ENCODE measurements at regions not wholly inside any gene's neighbourhood (a gene's known extent, or its start where the extent isn't known, plus 50 kb on each side); places are given as distances from the start of the nearest gene placed in this dataset.

DNA sequence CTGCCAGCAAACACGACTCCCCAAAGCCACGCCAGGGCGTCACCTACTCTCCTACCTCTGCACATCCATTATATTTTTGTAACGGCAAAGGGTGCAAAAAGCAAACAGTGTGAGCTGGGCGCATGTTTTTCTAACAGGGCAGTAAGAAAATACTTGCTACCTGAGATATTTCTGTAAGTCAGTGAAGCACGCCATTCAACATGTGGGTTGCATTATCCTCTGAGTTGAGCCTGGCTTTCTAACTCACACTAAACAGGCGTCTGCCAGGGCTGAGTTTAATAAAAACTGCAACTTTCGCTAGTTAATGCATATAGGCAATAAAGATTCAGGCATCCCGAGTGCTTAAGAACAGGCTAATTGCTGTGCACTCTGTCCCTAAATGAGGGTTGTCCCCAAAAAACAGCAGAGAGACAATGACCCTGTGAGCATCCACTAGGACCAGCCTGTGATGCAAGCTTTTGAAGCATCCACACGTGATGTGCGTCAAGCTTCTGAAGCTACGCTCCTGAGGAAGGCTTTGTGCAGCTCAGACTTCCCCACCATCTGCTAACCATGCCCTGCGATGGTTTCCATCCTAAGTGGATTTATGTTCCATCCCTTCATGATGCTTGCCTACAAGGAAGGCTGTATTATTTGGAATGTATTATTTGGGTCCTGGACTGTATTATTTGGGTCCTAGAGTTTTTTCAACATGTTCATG is 70.0 kb upstream of the SIM2 start:
- no peak for DNase-seq (ENCODE audit: low read depth in 2 of 2)

DNA sequence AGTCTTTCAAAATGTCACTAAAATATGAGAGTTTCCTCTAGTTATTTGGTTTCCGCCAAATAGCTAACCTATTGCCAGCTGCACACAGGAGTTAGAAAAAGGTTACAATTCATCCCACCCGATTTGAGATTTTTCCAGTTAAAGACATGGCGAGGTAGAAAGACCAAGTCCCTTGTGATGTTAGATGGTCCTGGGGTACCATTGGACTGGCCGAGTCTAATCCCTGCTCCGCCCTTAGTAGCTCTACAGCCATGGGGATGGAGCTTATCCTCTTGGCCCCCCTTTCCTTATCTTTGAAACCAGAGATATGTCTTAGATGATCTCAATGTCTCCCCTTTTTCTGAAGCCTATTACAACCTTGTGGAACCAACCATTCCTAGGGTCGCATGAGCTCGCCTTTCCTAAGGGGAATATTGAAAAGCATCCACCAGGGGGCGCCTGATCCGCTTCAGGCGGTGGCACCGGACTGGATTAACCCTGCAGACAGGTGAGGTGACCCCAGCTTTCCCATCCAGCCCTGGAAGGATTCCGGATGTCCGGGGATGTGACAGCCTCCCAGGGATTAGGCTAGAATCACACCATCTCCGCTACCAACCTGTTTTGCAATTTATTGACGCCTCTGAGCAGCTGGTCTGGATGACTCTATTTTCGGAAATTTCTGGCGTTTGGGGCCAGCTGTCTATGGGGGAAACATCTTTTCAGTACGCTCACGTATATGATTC is 68.3 kb upstream of the SIM2 start:
- DNase-seq (ENCODE audit: low read depth in 2 of 2), result peak; percentile 36 to 58

DNA sequence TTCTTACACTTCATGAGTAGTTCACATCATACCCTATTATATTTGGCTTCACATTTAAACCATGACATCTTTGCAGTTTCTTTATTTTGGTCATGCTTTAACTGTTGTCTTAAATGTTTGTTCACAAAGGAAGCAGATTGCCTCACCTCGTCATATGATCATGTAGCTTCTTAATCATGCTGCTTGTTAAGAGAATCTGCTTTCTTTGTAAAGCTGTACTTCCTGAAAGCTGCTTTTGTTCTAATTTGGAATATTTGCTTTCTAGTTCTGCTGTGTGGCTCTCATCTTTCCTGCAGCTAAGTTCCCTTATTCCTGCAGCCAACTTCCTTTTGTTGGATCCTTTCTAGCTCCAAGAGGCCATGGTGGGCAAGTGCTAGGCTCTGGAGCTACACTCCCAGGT is 62.9 kb upstream of the SIM2 start:
- DNase-seq (ENCODE audit: low read depth in 2 of 2), result no peak

DNA sequence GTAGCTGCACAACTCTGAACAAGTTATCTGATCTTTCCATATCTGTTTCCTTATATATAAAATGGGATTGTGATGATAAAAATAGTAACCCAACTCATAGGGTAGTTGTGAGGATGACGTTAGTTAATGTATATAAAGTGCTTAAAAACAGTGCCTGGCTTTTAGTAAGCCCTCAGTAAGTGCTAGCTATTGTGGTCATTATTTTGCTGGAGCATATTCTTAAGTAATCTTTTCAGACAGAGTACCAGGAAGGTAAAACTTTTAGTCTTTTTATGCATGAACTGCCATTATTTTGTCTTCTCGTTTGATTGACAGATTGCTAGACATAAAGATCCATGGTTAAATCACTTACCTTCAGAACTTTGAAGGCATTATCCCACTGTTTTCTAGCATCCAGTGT is 62.5 kb upstream of the SIM2 start:
- no peak for DNase-seq (ENCODE audit: low read depth in 2 of 2)

DNA sequence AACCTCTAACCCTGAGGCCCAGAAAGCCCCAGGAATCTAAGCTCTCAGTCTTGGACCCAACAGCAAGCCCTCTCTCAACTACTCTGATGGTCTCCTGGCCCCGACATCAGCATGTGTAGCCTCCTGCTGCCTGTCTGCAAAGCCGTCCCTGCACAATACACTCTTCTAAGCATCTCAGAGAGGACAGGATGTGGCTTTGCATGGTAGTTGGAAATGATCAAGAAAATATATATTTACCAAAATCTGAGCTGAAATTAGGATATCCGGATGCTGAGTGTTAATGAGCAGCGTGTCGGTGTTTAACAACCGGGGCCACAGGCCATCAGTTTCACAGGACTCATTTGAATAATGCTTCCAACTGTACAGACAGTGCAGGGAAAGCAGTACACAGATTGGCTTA is 59.1 kb upstream of the SIM2 start:
- no peak for DNase-seq (ENCODE audit: low read depth in 2 of 2)

DNA sequence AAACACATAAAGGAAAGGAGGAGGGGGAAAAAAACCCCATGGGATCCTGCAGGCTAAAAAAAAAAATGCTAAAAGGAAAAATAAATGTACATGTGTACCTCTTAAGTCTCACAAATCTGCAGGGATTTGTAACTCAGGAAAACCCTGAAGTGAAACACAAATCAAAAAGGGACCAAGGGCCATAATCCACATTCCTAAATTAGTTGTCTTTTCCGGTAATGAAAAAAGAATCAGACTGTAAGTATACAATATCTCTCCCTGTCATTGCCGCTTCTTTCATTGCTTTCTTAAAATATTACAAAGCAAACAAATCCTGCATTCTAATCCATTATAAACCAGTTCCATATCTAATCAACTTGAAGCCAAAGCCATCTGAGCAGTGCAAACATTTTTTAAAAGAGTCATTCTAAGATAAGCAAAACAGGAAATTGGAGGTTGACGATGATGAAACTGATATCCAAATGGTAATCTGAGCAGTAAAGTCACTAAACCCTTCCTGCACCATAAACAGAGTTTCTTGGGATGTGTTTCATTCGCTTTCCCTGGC is 58.7 kb upstream of the SIM2 start:
- no peak for DNase-seq (ENCODE audit: low read depth in 2 of 2)

DNA sequence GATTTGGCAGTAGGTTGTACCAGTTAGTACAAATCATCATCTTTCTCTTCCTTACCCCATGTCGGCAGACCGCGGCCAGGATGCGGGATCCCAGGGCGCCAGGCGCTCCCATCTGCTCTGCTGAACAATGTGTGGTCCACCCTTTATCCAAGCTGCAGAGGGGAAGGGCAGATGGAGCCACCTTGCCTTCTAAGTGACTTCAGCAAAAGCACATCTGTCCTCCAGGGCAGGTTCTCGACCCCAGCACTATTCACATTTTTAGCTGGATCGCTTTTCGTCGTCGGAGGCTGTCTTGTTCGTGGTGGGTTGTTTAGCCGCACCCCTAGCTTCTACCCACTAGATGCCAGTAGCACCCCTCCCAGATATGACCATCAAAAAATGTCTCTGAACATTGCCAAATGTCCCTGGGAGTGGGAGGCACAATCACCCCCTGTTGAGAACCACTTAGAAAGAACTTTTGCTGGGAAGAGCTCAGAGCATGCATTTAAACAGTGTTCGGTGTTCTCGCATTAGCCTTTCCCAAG is 58.1 kb upstream of the SIM2 start:
- no peak for DNase-seq (ENCODE audit: low read depth in 2 of 2)

DNA sequence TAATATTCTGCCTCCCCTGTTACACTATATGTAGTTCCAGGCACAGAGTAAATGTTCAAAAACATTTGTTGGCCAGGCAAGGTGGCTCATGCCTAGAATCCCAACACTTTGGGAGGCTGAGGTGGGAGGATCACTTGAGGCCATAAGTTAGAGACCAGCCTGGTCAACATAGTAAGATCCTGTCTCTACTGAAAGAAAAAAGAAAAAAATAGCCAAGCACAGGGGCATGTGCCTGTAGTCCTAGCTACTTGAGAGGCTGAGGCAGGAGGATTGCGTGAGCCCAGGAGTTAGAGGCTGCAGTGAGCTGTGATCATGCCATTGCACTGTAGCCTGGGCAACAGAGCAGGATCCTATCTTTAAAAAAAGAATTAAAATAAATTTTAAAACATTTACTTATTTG is 57.6 kb upstream of the SIM2 start:
- DNase-seq (ENCODE audit: low read depth in 2 of 2), result no peak

DNA sequence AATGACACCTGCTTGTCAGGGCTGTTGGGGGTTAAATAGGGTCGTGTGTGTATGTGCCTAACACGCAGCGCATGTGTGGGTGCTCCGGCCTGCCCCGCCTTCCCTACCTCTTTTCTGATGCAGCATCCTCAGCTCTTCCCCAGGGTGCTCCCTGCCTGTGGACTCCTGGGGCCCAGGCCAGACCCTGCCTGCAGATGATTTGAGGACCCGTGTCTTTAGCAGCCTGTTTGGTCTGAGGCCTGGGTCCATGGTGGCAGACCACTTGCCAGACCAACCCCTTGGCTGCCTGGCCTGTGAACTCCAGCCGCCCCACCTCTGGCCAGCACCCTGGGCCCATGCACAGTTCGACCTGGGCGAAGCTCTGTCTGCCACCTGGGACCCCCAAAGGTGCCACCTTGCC is 57.0 kb upstream of the SIM2 start:
- DNase-seq (ENCODE audit: low read depth in 2 of 2), result no peak

DNA sequence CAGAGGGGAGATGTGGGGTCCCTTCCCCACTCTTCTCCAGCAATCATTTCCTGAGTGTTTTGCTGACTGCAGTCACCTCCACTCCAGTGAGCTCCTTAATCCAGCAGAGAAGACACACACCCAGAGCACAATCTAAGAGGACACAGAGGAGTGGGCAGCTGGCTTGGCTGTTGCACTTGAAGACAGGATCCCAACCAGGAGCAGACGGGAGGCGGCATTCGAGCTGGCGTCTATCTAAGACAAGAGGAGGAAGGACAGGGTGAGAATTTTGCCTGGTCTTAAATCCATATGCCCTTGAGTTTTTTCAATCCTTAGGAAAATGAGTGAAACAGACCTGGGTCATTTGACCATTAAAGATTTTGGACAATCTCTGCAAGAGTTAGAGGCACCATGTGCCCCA is 56.1 kb upstream of the SIM2 start:
- DNase-seq (ENCODE audit: low read depth in 2 of 2), result no peak

DNA sequence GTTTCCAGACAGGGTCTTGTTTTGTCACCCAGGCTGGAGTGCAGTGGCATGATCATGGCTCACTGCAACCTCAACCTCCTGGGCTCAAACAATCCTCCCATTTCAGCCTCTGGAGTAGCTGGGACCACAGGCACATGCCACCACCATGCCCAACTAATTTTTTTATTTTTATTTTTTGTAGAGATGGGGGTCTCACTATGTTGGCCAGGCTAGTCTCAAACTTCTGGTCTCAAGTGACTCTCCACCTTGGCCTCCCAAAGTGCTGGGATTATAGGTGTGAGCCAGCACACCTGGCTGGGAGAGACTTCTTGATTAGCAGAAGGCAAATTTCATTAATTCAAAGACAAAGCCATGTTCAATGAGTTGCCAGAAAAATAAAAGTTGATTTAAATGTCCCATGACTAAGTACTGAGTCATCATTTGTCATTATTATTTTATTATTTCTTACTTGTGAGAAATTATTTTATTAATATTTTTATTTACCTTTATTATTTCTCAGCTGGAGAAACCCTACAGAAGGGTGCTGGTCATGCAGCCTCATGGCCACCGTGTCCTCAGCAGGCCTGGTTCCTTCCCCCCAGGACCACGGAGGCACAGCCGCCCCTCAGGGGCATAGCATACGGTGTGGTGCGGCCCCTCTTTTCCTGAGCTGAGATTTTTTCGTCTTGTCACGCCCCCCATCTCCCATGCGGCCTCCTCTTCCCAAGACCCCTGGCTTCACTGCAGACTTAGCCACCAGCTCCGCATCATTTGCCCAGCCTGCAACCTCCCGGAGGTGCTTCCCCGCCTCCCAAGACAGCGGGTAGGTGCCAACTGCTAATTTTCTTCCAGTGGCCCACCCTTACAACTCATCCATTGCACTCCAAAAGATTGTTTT is 55.3 kb upstream of the SIM2 start:
- DNase-seq (ENCODE audit: low read depth in 2 of 2), result no peak

DNA sequence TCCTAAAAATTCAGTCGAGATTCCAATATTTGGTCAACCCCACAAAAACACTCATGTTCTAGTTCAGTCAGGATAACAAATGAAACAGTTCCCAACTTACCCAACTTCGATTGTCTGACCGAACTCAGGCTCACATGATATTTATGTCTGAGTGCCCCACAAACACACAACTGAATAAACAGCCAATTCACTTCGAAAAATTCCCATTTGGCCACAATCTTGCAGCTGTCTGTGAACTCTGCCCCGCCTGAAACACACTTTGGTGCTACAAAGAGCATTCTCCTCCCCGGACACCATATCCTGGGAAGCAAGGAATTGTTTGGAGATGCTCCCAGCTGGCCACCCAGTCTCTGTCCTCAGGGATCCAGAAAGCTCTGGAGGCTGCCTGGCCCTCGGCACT is 52.9 kb upstream of the SIM2 start:
- DNase-seq (ENCODE audit: low read depth in 2 of 2), result no peak

DNA sequence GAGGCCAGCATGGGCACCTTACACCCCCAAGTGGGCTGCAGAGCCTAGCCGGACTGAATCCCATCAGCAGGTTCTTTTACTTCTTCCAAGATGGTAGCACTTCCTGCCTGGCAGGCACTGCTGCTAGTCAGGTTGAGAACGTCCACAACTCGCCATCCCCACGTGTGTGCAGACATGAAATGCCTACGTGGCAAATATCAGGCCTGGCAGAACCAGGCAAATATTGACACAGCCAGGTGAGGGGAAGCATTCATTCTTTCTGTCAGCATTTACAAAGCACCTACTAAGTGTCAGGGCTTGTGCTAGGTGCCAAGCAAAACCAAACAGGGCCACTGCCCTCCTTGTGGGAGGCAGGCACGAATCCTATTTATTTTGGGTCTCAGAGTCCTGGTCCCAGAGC is 52.3 kb upstream of the SIM2 start:
- DNase-seq (ENCODE audit: low read depth in 2 of 2), result no peak

DNA sequence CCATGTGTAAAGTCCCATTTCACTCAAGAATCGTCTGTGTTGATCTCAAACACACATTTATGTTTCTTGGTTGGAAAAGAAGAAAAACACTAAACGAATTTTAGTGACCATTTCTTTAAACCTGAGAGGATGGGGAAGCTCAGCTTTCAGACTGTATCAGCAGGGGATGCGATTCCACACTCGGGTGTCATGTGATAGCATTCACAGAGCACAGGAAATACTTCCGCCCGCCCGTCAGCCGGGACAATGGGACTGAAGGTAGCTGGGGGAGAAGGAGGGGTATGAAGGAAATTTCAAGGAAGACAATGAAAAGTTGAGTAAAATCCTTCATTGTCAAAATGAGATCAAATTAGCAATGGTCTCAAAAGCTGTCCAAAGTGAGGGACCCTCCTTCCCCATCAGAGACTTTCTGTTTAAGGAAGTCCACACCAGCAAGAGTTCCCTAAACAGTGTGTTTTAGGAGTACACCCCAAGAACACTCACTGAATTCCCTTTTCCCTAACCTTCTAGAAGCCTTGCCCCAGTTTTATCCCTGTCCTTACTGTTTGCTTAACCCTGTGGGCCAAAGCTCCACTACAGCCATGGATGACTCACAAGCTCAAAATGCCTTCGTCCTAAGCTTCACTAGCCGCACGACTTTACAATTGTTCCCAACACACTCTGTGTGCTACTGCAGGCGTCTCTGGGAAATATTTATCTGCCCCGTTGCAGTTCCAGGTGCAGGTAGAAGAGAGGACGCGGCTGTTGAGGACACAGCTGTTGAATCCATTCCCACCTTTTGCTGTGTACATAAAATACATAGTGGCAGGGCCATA is 51.4 kb upstream of the SIM2 start:
- no peak for DNase-seq (ENCODE audit: low read depth in 2 of 2)
